ENCODE measurements at regions not wholly inside any gene's neighbourhood (a gene's known extent, or its start where the extent isn't known, plus 50 kb on each side); places are given as distances from the start of the nearest gene placed in this dataset.

DNA sequence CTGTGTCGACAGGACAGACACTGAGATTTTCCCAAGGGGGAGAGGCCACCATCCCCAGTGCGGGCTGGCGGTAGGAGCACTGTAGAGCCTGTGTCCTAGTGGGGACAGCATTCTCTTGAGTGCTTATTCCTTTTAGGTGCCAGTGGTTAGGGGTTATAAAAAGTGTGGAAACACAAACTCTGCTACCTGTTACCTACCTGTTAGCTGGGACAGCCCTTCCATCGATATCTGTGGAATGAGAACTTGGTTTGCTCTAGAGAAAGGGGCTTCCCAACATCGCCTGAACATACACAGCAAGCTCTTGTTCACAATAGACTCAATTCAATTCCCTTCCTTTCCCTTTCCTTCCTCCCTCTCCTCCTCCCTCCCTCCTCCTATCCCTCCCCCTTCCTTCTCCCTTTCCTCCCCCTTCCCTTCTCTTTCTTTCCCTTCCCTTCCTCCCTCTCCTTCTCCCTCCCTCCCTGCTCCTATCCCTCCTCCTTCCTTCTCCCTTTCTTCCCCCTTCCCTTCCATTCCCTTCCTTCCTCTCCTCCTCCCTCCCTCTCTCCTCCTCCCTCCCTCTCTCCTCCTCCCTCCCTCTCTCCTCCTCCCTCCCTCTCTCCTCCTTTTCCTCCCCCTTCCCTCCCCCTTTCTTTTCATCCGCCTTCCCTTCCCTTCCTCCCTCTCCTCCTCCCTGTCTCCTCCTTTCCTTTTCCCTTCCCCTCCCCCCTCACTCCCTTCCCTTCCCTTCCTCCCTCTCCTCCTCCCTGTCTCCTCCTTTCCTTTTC, 188.5 kb downstream of the URI1 start (continued):
- TF ChIP-seq NRF1 (IDR thresholded peaks at IDR 0.05; ENCODE audit: low read depth, low read length) (no peak), YY1 (IDR thresholded peaks at IDR 0.05; ENCODE audit: low read depth, low read length) (no peak), CBX5 (IDR thresholded peaks at IDR 0.05; ENCODE audit: low read depth, low read length) (no peak), TCF12 (IDR thresholded peaks at IDR 0.05; ENCODE audit: low read depth, low read length) (no peak)

All from H1 (cell line).